ENCODE measurements at regions not wholly inside any gene's neighbourhood (a gene's known extent, or its start where the extent isn't known, plus 50 kb on each side); places are given as distances from the start of the nearest gene placed in this dataset.

DNA sequence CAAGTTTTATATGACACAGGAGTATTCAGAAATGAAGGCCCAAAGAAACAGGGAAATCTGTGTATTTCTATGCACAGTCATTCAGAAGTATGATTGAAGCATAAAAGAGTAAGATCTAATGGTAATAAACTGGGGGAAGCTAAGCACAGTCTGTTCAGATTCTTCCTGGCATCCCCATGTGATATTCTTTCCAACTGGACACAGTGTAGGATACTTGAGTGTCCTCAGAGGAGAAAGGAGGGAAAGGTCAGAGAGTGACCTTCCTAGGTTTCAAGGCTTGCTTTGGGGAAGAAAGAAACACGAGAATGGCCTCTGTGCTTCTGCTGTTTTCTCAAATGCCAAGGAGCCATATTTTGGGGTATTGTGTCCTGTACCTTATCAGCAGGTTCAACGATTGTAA, 1798.4 kb upstream of the WWC1 start:
- Mint-ChIP-seq H3K4me3 (no peak overlapping the region), H3K36me3 (ENCODE audit: low read depth) (no peaks in the 10 kb centered on the region), H3K27me3 (no peaks in the 10 kb centered on the region), H3K9me3 (peaks cover 13% of the 10 kb centered on the region), H3K4me1 (ENCODE audit: low read depth) (no peaks in the 10 kb centered on the region), H3K27ac (no peak overlapping the region)
- ChIA-PET CTCF (no interaction called here), POLR2A (interaction anchor here (0.6 kb wide), 1 partner anchor 636 kb away, joined by 3 read pairs; no protein-coding TSS in a partner anchor)
- TF ChIP-seq, protein P1, sequence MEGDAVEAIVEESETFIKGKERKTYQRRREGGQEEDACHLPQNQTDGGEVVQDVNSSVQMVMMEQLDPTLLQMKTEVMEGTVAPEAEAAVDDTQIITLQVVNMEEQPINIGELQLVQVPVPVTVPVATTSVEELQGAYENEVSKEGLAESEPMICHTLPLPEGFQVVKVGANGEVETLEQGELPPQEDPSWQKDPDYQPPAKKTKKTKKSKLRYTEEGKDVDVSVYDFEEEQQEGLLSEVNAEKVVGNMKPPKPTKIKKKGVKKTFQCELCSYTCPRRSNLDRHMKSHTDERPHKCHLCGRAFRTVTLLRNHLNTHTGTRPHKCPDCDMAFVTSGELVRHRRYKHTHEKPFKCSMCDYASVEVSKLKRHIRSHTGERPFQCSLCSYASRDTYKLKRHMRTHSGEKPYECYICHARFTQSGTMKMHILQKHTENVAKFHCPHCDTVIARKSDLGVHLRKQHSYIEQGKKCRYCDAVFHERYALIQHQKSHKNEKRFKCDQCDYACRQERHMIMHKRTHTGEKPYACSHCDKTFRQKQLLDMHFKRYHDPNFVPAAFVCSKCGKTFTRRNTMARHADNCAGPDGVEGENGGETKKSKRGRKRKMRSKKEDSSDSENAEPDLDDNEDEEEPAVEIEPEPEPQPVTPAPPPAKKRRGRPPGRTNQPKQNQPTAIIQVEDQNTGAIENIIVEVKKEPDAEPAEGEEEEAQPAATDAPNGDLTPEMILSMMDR (IDR thresholded peaks at IDR 0.05), result no peak
- ATAC-seq, result no peak
- no peak for DNase-seq
- intact Hi-C loops (cut with micrococcal nuclease), result no loop called here

DNA sequence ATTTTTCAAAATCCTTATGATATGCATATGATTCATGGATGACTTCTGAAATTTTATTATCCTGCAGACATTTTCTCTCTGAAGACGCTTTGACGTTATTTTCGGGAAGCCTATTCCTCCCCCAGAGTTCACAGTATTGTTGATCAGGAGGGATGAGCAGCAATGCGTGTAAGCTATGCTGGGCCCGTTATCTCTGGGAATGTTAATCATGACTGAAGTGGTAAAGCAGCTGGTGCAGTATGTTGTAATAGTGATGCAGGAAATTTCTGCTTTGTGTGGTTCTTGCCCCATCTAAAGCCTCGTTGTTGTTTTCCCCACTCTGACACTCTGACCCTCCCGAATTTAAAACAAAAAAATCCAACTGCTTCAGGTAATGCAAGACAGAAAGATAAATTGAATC, 1797.8 kb upstream of the WWC1 start:
- CTCF ChIA-PET, result interaction anchor here (0.6 kb wide), 1 partner anchor 47 kb away, joined by 3 read pairs; no protein-coding TSS in a partner anchor
- no peak for ATAC-seq
- TF ChIP-seq, protein P1 (IDR thresholded peaks at IDR 0.05), result no peak
- POLR2A ChIA-PET, result interaction anchor here (0.6 kb wide), 1 partner anchor 636 kb away, joined by 3 read pairs; no protein-coding TSS in a partner anchor
- peaks cover 11% of the 10 kb centered on the region for H3K9me3 Mint-ChIP-seq
- H3K4me1 Mint-ChIP-seq (ENCODE audit: low read depth), result no peaks in the 10 kb centered on the region
- no peak overlapping the region for H3K4me3 Mint-ChIP-seq
- H3K27ac Mint-ChIP-seq, result no peak overlapping the region
- H3K36me3 Mint-ChIP-seq (ENCODE audit: low read depth), result no peaks in the 10 kb centered on the region
- intact Hi-C loops (cut with micrococcal nuclease), result no loop called here
- DNase-seq, result no peak
- H3K27me3 Mint-ChIP-seq, result no peaks in the 10 kb centered on the region

DNA sequence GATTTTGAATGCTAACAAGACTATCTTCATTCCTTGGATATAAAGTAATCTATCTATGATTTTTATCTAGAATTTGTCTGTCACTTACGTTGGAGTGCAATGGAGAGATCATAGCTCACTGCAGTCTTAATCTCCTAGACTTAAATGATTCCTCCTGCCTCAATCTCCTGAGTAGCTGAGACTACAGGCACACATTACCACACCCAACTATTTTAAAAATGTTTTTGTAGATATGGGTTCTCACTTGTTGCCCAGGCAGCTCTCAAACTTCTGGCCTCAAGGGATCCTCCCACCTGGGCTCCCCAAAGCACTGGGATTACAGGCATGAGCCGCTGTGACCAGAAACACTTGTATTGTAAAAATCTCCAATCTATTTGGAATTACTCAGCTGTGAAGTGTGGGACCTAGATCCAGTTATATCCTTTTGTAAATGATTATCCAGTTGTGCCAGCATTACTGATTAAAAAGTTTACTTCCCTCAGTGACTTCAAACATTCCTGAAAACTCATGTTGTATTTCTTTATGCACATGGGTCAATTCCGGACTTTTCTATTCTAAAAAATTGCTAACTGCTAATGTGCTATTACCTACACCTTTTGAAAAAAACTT, 1793.8 kb upstream of the WWC1 start:
- no peak for DNase-seq
- intact Hi-C loops (cut with micrococcal nuclease), result no loop called here
- TF ChIP-seq, protein P1 (IDR thresholded peaks at IDR 0.05), result no peak
- Mint-ChIP-seq H3K9me3 (peaks cover 13% of the 10 kb centered on the region), H3K27ac (no peak overlapping the region), H3K4me1 (ENCODE audit: low read depth) (no peaks in the 10 kb centered on the region), H3K4me3 (no peak overlapping the region), H3K36me3 (ENCODE audit: low read depth) (no peaks in the 10 kb centered on the region), H3K27me3 (no peaks in the 10 kb centered on the region)
- ATAC-seq, result no peak
- ChIA-PET POLR2A (no interaction called here), CTCF (no interaction called here)

DNA sequence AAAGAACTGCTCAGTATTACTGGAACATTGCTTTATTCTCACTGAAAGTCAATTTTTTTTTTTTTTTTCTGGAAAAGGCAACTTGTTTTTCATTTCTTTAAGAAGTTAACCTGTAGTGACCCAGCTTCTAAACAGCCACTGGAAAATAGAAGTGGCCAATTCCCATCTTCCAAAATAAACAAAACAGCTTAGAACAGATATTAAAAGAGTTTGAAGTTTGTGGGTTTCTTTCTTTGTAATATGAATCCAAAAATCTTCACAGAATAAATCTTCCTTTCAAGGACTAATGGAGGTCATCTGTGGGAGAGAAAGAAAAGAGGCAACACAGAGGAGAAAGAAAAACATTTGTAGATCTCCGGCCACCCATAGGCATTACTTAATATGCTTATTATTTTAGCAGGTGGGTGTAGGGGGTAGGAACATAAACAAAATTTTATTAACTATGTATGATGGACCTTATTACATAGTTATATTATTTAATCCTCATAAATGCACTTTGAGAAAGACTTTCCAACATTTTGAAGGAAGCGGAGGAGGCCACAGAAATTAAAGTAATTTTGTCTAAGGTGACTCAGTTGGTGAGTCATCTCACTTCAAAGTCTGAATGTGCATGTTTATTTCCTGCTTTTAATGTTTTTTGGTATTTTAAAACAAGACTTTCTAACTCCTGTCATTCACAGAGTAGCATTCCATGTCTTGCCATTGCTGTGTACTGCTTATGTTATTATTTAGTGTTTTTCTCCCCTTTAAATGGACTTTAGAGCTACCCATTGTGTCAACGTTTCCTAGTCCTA, 1791.8 kb upstream of the WWC1 start:
- H3K36me3 Mint-ChIP-seq (ENCODE audit: low read depth), result no peaks in the 10 kb centered on the region
- intact Hi-C loops (cut with micrococcal nuclease), result no loop called here
- POLR2A ChIA-PET, result no interaction called here
- DNase-seq (no peak), ATAC-seq (no peak)
- H3K4me1 Mint-ChIP-seq (ENCODE audit: low read depth), result no peaks in the 10 kb centered on the region
- no peaks in the 10 kb centered on the region for H3K27me3 Mint-ChIP-seq
- CTCF ChIA-PET, result no interaction called here
- H3K27ac Mint-ChIP-seq, result no peak overlapping the region
- H3K9me3 Mint-ChIP-seq, result peaks cover 14% of the 10 kb centered on the region
- TF ChIP-seq, protein P1 (IDR thresholded peaks at IDR 0.05), result no peak
- no peak overlapping the region for H3K4me3 Mint-ChIP-seq

DNA sequence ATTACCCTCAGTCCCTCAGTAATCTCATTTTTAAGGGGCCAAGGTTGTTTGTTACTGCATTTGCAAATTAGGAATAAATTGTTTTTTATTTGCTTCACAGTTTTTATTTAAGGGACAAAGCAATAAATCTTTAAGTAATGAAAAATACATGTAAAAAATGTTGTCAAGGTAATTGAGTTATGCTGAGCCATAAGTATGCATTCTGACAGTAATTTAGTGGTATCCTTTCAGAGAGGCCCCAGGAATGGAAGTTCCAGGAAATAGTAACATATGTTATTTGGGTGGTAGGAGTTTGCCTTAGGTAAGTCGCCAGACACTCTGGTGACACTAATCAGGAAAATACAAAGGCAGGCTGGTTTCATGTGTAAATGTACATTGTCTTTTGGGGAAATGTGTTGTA, 1787.9 kb upstream of the WWC1 start:
- DNase-seq (no peak), ATAC-seq (no peak)
- Mint-ChIP-seq H3K36me3 (ENCODE audit: low read depth) (no peaks in the 10 kb centered on the region), H3K4me3 (no peak overlapping the region), H3K27ac (no peak overlapping the region), H3K9me3 (peaks cover 15% of the 10 kb centered on the region), H3K27me3 (no peaks in the 10 kb centered on the region), H3K4me1 (ENCODE audit: low read depth) (no peaks in the 10 kb centered on the region)
- TF ChIP-seq, protein P1 (IDR thresholded peaks at IDR 0.05), result no peak
- CTCF ChIA-PET, result no interaction called here
- intact Hi-C loops (cut with micrococcal nuclease), result no loop called here
- POLR2A ChIA-PET, result no interaction called here

Measured in activated CD8-positive, alpha-beta T cell treated with anti-CD3 and anti-CD28 coated beads for 36 hours (primary cell).